ENCODE measurements at regions not wholly inside any gene's neighbourhood (a gene's known extent, or its start where the extent isn't known, plus 50 kb on each side); places are given as distances from the start of the nearest gene placed in this dataset.

GRCh38 chr10:31112961-31113360, 81.3 kb upstream of the ZNF438 start:
- DNase-seq (ENCODE audit: extremely low spot score) = no peak
- intact Hi-C loops (cut with DNase I) = no loop called here
- Histone ChIP-seq H3K4me3 (no peak overlapping the region), H3K27me3 (no peaks in the 10 kb centered on the region), H3K9me3 (no peaks in the 10 kb centered on the region), H3K36me3 (no peaks in the 10 kb centered on the region), H3K27ac (replicated peaks in 1 of 4) (no peak overlapping the region), H3K4me1 (peaks cover 0 to under 1% (median 0%) of the 10 kb centered on the region in 4 donors)
- TF ChIP-seq EP300 (IDR thresholded peaks at IDR 0.05) (no peak), POLR2AphosphoS5 (IDR thresholded peaks at IDR 0.05) (no peak), POLR2A (IDR thresholded peaks at IDR 0.05; ENCODE audit: low read depth) (no peak)
- TF ChIP-seq, protein P1, sequence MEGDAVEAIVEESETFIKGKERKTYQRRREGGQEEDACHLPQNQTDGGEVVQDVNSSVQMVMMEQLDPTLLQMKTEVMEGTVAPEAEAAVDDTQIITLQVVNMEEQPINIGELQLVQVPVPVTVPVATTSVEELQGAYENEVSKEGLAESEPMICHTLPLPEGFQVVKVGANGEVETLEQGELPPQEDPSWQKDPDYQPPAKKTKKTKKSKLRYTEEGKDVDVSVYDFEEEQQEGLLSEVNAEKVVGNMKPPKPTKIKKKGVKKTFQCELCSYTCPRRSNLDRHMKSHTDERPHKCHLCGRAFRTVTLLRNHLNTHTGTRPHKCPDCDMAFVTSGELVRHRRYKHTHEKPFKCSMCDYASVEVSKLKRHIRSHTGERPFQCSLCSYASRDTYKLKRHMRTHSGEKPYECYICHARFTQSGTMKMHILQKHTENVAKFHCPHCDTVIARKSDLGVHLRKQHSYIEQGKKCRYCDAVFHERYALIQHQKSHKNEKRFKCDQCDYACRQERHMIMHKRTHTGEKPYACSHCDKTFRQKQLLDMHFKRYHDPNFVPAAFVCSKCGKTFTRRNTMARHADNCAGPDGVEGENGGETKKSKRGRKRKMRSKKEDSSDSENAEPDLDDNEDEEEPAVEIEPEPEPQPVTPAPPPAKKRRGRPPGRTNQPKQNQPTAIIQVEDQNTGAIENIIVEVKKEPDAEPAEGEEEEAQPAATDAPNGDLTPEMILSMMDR (IDR thresholded peaks at IDR 0.05) = no peak
- whole genome bisulfite sequencing = 79% methylated on average over 3 of the region's 3 CpGs

DNA sequence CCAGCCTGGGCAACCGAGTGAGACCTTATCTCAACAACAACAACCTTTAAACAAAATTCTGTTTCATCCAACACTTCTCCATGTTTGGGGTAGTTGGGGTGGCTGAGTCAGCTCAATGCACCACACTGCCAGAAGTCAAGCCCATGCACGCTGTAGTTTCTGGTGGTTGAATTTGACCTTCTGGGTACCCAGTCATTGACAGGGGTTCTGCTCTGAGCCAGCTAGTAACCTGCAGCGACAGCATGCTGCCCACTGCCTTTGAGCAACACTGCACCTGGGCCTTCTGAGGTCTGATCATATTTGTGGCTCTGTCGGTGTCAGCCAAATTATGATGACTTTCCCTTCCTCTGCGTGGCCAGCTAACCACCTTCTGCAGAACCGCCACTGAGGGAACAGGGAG, 84.6 kb upstream of the ZNF438 start:
- H3K36me3 ChIP-seq = no peaks in the 10 kb centered on the region
- intact Hi-C loops (cut with DNase I) = no loop called here
- no peak for TF ChIP-seq POLR2A (IDR thresholded peaks at IDR 0.05; ENCODE audit: low read depth)
- no peak for TF ChIP-seq EP300 (IDR thresholded peaks at IDR 0.05)
- no peak for TF ChIP-seq POLR2AphosphoS5 (IDR thresholded peaks at IDR 0.05)

DNA sequence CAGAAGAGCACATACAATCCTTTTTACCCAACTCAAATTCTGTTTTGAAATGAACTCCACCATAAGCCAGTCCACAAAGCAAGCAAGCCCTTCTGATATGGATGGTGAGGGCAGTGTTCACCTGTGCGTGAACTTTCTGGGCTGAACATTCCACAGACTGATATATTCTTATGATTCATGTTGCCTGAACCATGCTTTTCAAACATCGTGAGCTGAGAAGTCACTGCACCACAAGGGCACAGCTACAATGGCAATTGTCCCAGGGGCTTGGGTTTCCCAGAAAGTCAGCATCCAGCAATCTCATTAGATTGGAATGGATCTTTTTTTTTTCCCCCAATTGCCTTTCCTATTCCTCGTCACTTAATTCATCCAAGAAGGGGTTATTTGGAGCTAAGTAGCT, 86.9 kb upstream of the ZNF438 start:
- peaks cover 0 to 22% (median 20%) of the 10 kb centered on the region in 4 donors for H3K4me1 ChIP-seq
- H3K27ac ChIP-seq (replicated peaks in 1 of 4) = no peak overlapping the region
- no peaks in the 10 kb centered on the region for H3K36me3 ChIP-seq
- 69% methylated on average over 3 of the region's 3 CpGs for WGBS
- H3K27me3 ChIP-seq = no peaks in the 10 kb centered on the region
- TF ChIP-seq POLR2A (IDR thresholded peaks at IDR 0.05; ENCODE audit: low read depth) (no peak), POLR2AphosphoS5 (IDR thresholded peaks at IDR 0.05) (no peak), EP300 (IDR thresholded peaks at IDR 0.05) (no peak)
- TF ChIP-seq, protein P1 (IDR thresholded peaks at IDR 0.05) = no peak
- no peaks in the 10 kb centered on the region for H3K9me3 ChIP-seq
- no peak for DNase-seq (ENCODE audit: extremely low spot score)
- H3K4me3 ChIP-seq = no peak overlapping the region
- intact Hi-C loops (cut with DNase I) = no loop called here

More for the DNA sequence above, 84.6 kb upstream of the ZNF438 start:
- H3K27ac ChIP-seq (replicated peaks in 1 of 4) = no peak overlapping the region
- H3K27me3 ChIP-seq = no peaks in the 10 kb centered on the region
- DNase-seq (ENCODE audit: extremely low spot score) = no peak
- H3K4me3 ChIP-seq = no peak overlapping the region
- WGBS = 94% methylated on average over 5 of the region's 6 CpGs
- H3K9me3 ChIP-seq = no peaks in the 10 kb centered on the region
- H3K4me1 ChIP-seq = peaks cover 0 to 19% (median 16%) of the 10 kb centered on the region in 4 donors

- no peak for DNase-seq (ENCODE audit: extremely low spot score)
- intact Hi-C loops (cut with DNase I) = no loop called here
- H3K9me3 ChIP-seq = no peaks in the 10 kb centered on the region
- 48% methylated on average over 1 of the region's 1 CpG for WGBS
- no peak overlapping the region for H3K4me3 ChIP-seq
- TF ChIP-seq, protein P1 (IDR thresholded peaks at IDR 0.05) = no peak
- TF ChIP-seq POLR2A (IDR thresholded peaks at IDR 0.05; ENCODE audit: low read depth) (no peak), EP300 (IDR thresholded peaks at IDR 0.05) (no peak)
- H3K27me3 ChIP-seq = no peaks in the 10 kb centered on the region
- no peaks in the 10 kb centered on the region for H3K36me3 ChIP-seq
- H3K27ac ChIP-seq (replicated peaks in 1 of 4) = peak overlapping the region in 2 of 4 donors; percentile 2 to 27
- H3K4me1 ChIP-seq = peaks cover 0 to 22% (median 20%) of the 10 kb centered on the region in 4 donors
These were observed 88.7 kb upstream of the ZNF438 start for GRCh38 chr10:31120392-31120791.

DNA sequence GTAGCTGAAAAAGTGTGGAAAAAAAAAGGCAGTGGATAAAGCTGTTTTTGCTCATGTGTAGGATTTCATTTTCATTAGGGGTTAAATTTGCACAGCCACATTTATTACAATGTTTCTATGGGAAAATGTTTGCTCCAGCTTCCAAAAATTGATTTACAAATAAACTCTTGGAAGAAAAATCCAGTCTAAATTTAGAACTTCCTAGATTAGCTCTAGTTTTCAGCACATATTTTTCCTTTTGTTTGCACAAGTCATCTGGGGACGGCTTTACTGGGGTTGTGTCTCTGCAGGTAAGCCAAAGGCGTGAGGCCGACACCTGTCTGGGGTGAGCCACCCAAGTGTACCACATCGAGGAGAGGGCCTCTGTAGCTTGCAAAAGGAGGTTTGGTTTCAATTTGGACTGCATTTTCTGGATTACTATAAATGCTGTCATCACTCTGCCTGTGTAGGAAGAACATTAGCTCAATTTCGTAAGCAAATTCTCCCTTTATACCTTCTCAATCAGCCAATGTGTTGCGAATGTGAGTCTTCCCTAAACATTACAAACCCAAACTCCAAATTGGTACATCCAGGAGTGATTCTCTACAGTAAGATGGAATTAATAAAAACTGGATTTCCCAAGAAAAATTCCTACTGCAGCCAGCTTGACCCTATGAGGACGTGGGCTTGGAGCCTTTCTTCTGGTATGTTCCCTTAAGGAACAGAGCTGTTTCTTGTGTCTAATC, 89.5 kb upstream of the ZNF438 start:
- no peaks in the 10 kb centered on the region for H3K9me3 ChIP-seq
- 72% methylated on average over 7 of the region's 7 CpGs for WGBS
- H3K4me1 ChIP-seq = peaks cover 0 to 22% (median 20%) of the 10 kb centered on the region in 4 donors
- no peak for DNase-seq (ENCODE audit: extremely low spot score)
- no peaks in the 10 kb centered on the region for H3K27me3 ChIP-seq
- H3K4me3 ChIP-seq = no peak overlapping the region
- TF ChIP-seq POLR2AphosphoS5 (IDR thresholded peaks at IDR 0.05) = no peak
- no peak for TF ChIP-seq EP300 (IDR thresholded peaks at IDR 0.05)
- TF ChIP-seq, protein P1 (IDR thresholded peaks at IDR 0.05) = no peak
- no peak for TF ChIP-seq POLR2A (IDR thresholded peaks at IDR 0.05; ENCODE audit: low read depth)
- intact Hi-C loops (cut with DNase I) = no loop called here
- H3K27ac ChIP-seq (replicated peaks in 1 of 4) = peak overlapping the region in 2 of 4 donors; percentile 2 to 27
- H3K36me3 ChIP-seq = no peaks in the 10 kb centered on the region

Measured in esophagus muscularis mucosa (tissue), 4 donors.